GM23248 (cell line): ENCODE measurements at regions not wholly inside any gene's neighbourhood (a gene's known extent, or its start where the extent isn't known, plus 50 kb on each side); places are given as distances from the start of the nearest gene placed in this dataset.

Experiments used
- EZH2 ChIP-seq: fragments of 200-600 bp; sonication (generic); IDR thresholded peaks from 2 replicates; pipeline ENCODE4 v1.6.1; 2018; ENCODE audit warnings: antibody characterized with exemption, mild to moderate bottlenecking; ENCODE audit not compliant: insufficient read depth, poor library complexity, severe bottlenecking
- EZH2phosphoT487 ChIP-seq: fragments of 200-600 bp; sonication (generic); IDR thresholded peaks from 2 replicates; pipeline ENCODE4 v1.6.1; 2018; ENCODE audit warnings: antibody characterized with exemption, moderate library complexity, mild to moderate bottlenecking, low read depth; ENCODE audit not compliant: insufficient read depth

DNA sequence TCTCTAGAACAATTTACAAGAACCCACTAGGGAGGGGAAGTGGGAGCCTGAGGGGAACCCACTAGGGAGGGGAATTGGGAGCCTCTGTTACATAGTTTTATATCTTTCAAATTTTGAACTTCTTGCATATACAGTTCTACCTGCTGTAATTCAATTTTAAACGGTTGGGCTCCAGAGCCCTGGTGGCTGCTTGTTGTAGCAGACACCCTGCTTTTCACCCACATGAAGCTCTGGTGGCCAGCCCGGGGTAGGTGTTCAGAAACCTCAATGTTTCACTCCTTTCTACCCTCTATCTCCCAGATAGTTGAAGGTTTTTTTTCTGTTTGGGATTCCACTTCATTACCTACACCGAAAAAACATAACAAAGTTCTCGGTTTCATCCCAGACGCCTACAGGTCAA lies 124.4 kb downstream of the TMEM174 start:
- TF ChIP-seq EZH2 (no peak), EZH2phosphoT487 (no peak)
